ENCODE measurements at regions not wholly inside any gene's neighbourhood (a gene's known extent, or its start where the extent isn't known, plus 50 kb on each side); places are given as distances from the start of the nearest gene placed in this dataset.

- TF ChIP-seq, protein P1, sequence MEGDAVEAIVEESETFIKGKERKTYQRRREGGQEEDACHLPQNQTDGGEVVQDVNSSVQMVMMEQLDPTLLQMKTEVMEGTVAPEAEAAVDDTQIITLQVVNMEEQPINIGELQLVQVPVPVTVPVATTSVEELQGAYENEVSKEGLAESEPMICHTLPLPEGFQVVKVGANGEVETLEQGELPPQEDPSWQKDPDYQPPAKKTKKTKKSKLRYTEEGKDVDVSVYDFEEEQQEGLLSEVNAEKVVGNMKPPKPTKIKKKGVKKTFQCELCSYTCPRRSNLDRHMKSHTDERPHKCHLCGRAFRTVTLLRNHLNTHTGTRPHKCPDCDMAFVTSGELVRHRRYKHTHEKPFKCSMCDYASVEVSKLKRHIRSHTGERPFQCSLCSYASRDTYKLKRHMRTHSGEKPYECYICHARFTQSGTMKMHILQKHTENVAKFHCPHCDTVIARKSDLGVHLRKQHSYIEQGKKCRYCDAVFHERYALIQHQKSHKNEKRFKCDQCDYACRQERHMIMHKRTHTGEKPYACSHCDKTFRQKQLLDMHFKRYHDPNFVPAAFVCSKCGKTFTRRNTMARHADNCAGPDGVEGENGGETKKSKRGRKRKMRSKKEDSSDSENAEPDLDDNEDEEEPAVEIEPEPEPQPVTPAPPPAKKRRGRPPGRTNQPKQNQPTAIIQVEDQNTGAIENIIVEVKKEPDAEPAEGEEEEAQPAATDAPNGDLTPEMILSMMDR (IDR thresholded peaks at IDR 0.05): no peak
- no peak for TF ChIP-seq POLR2A (IDR thresholded peaks at IDR 0.05)
Observed at GRCh38 chr3:177465257-177465642, 268.0 kb upstream of the TBL1XR1 start.
